ENCODE measurements at regions not wholly inside any gene's neighbourhood (a gene's known extent, or its start where the extent isn't known, plus 50 kb on each side); places are given as distances from the start of the nearest gene placed in this dataset.

- no peaks in the 10 kb centered on the region for H3K4me1 Mint-ChIP-seq (ENCODE audit: low read depth)
- H3K4me3 Mint-ChIP-seq, result no peak overlapping the region
- H3K27ac Mint-ChIP-seq, result no peak overlapping the region
- DNase-seq (ENCODE audit: low spot score), result no peak
- H3K36me3 Mint-ChIP-seq (ENCODE audit: low read depth), result no peaks in the 10 kb centered on the region
- H3K27me3 Mint-ChIP-seq (ENCODE audit: low read depth), result peaks cover 10% of the 10 kb centered on the region
- no peaks in the 10 kb centered on the region for H3K9me3 Mint-ChIP-seq
Measured at GRCh38 chr5:107268241-107268640, 402.5 kb downstream of the EFNA5 start.

- Mint-ChIP-seq H3K36me3 (ENCODE audit: low read depth) (no peaks in the 10 kb centered on the region), H3K27ac (no peak overlapping the region), H3K9me3 (peaks cover 8% of the 10 kb centered on the region), H3K4me1 (ENCODE audit: low read depth) (no peaks in the 10 kb centered on the region), H3K27me3 (ENCODE audit: low read depth) (peaks cover 7% of the 10 kb centered on the region), H3K4me3 (no peak overlapping the region)
- no peak for DNase-seq (ENCODE audit: low spot score)
Measured at GRCh38 chr5:107266100-107266499, 404.6 kb downstream of the EFNA5 start.

DNA sequence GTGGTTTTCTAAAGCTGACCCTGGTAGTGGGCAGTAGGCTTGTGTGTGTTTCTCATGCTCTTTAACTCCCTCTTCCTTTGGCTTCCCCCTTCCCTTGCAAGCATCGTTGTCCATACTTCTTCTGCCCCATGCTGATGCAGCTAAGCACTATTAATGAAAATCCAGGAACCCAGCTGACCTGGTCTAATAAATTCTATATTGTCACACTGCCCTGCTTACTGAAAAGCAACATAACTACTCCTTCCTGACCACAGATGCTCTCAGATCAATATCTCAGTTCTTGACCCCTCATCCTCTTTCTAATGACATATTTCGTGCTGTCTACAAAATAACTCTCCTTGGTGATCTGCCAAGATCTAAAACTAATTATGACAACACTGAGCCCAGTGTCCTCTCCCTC, 405.5 kb downstream of the EFNA5 start:
- no peak overlapping the region for H3K27ac Mint-ChIP-seq
- no peaks in the 10 kb centered on the region for H3K36me3 Mint-ChIP-seq (ENCODE audit: low read depth)
- H3K9me3 Mint-ChIP-seq, result peaks cover 8% of the 10 kb centered on the region
- H3K4me1 Mint-ChIP-seq (ENCODE audit: low read depth), result no peaks in the 10 kb centered on the region
- H3K27me3 Mint-ChIP-seq (ENCODE audit: low read depth), result peaks cover 5% of the 10 kb centered on the region
- no peak overlapping the region for H3K4me3 Mint-ChIP-seq
- no peak for DNase-seq (ENCODE audit: low spot score)

- Mint-ChIP-seq H3K27ac (no peak overlapping the region), H3K27me3 (ENCODE audit: low read depth) (peaks cover 5% of the 10 kb centered on the region), H3K9me3 (peaks cover 12% of the 10 kb centered on the region), H3K4me3 (peak overlapping the region; percentile 8), H3K4me1 (ENCODE audit: low read depth) (no peaks in the 10 kb centered on the region), H3K36me3 (ENCODE audit: low read depth) (no peaks in the 10 kb centered on the region)
- no peak for DNase-seq (ENCODE audit: low spot score)
Measured at GRCh38 chr5:107263387-107264018, 407.2 kb downstream of the EFNA5 start.

- Mint-ChIP-seq H3K9me3 (peaks cover 12% of the 10 kb centered on the region), H3K4me3 (no peak overlapping the region), H3K4me1 (ENCODE audit: low read depth) (peaks cover 2% of the 10 kb centered on the region), H3K27ac (no peak overlapping the region), H3K36me3 (ENCODE audit: low read depth) (no peaks in the 10 kb centered on the region), H3K27me3 (ENCODE audit: low read depth) (peaks cover 5% of the 10 kb centered on the region)
- peak; percentile 4 for DNase-seq (ENCODE audit: low spot score)
Measured at GRCh38 chr5:107257885-107258520, 412.7 kb downstream of the EFNA5 start.

DNA sequence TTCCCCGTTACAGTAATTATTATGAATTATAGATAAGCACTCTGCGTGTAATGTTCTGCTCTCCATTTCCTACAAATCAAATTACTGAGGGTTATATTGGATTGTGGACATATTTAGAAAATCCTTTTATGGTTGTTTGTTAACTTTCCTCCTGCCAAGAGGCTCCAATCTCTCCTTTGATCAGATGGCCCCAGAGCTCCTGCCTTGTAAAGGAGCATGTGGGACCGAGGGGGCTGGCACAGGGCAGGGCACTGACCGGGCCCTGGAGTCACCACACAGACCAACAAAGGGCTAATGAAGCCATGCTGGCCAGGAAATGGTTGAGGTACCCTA, 415.9 kb downstream of the EFNA5 start:
- Mint-ChIP-seq H3K27me3 (ENCODE audit: low read depth) (peaks cover 5% of the 10 kb centered on the region), H3K36me3 (ENCODE audit: low read depth) (no peaks in the 10 kb centered on the region), H3K4me3 (no peak overlapping the region), H3K27ac (no peak overlapping the region), H3K9me3 (peaks cover 4% of the 10 kb centered on the region), H3K4me1 (ENCODE audit: low read depth) (peaks cover 2% of the 10 kb centered on the region)
- DNase-seq (ENCODE audit: low spot score), result no peak

DNA sequence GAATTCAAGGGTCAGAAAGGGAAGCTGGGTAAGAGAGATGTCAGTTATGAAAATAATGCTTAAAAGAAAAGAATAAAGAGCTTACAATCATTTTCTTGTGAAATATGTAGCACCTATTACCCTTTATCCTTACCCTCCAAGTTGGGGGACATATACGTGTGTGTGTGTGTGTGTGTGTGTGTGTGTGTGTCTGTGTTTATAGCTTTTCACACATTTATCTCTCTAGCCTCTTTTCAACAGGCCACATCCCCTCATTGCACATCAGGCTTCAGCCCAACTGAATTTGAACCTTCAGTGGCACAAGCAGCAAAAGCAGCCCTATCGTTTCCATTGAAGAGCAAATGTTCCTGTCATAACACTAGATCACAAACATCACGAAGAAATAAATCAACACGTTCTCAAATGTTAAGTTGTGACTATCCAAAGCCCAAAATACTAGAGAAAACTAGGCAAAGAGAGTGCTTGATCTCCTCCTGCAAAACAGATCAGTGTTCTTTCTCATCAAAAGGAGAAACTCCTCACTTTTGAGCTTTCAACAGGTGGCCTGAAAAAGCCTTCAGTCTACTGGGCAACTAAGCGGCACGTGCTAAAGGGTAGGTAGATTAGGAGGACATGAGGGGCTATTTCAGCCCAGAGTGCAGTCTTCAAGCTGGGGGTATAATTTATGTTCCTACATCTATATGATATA, 416.4 kb downstream of the EFNA5 start:
- no peak for DNase-seq (ENCODE audit: low spot score)
- Mint-ChIP-seq H3K36me3 (ENCODE audit: low read depth) (no peaks in the 10 kb centered on the region), H3K27ac (no peak overlapping the region), H3K4me3 (no peak overlapping the region), H3K27me3 (ENCODE audit: low read depth) (peaks cover 7% of the 10 kb centered on the region), H3K9me3 (peaks cover 1% of the 10 kb centered on the region), H3K4me1 (ENCODE audit: low read depth) (peaks cover 2% of the 10 kb centered on the region)

- no peak overlapping the region for H3K27ac Mint-ChIP-seq
- DNase-seq (ENCODE audit: low spot score), result no peak
Measured at GRCh38 chr5:107253246-107253645, 417.5 kb downstream of the EFNA5 start.

GRCh38 chr5:107251151-107251550, 419.6 kb downstream of the EFNA5 start:
- H3K27me3 Mint-ChIP-seq (ENCODE audit: low read depth), result peaks cover 9% of the 10 kb centered on the region
- H3K9me3 Mint-ChIP-seq, result no peaks in the 10 kb centered on the region
- H3K36me3 Mint-ChIP-seq (ENCODE audit: low read depth), result no peaks in the 10 kb centered on the region
- H3K27ac Mint-ChIP-seq, result no peak overlapping the region
- H3K4me3 Mint-ChIP-seq, result no peak overlapping the region
- DNase-seq (ENCODE audit: low spot score), result no peak
- H3K4me1 Mint-ChIP-seq (ENCODE audit: low read depth), result no peaks in the 10 kb centered on the region

More at GRCh38 chr5:107253246-107253645, 417.5 kb downstream of the EFNA5 start:
- H3K4me1 Mint-ChIP-seq (ENCODE audit: low read depth), result peaks cover 2% of the 10 kb centered on the region
- no peaks in the 10 kb centered on the region for H3K9me3 Mint-ChIP-seq
- no peaks in the 10 kb centered on the region for H3K36me3 Mint-ChIP-seq (ENCODE audit: low read depth)
- H3K4me3 Mint-ChIP-seq, result no peak overlapping the region
- H3K27me3 Mint-ChIP-seq (ENCODE audit: low read depth), result peaks cover 7% of the 10 kb centered on the region

- peaks cover 9% of the 10 kb centered on the region for H3K27me3 Mint-ChIP-seq (ENCODE audit: low read depth)
- DNase-seq (ENCODE audit: low spot score), result peak; percentile 5
- H3K36me3 Mint-ChIP-seq (ENCODE audit: low read depth), result no peaks in the 10 kb centered on the region
- no peak overlapping the region for H3K4me3 Mint-ChIP-seq
- no peaks in the 10 kb centered on the region for H3K4me1 Mint-ChIP-seq (ENCODE audit: low read depth)
- H3K9me3 Mint-ChIP-seq, result no peaks in the 10 kb centered on the region
- H3K27ac Mint-ChIP-seq, result no peak overlapping the region
Measured at GRCh38 chr5:107248066-107248695, 422.6 kb downstream of the EFNA5 start.

DNA sequence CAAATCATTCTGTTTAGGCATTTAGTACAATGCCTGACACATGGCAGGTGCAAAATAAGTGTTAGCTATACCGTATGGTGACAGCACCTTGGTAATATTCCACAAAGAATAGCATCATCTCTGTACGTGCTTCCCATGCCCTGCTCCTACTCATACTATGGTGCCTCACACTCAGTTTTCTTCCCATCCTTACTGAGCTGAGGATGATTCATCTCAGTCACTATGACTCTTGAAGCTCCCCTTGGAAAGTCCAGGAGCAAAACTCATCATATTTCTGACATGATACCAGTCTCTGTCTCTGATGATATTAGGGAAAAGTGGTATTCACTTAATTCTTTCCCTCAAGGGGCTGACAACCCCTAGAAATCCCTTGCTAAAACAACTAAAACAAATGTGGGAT, 423.3 kb downstream of the EFNA5 start:
- H3K36me3 Mint-ChIP-seq (ENCODE audit: low read depth), result no peaks in the 10 kb centered on the region
- no peak overlapping the region for H3K27ac Mint-ChIP-seq
- DNase-seq (ENCODE audit: low spot score), result no peak
- no peaks in the 10 kb centered on the region for H3K9me3 Mint-ChIP-seq
- no peak overlapping the region for H3K4me3 Mint-ChIP-seq
- H3K27me3 Mint-ChIP-seq (ENCODE audit: low read depth), result peaks cover 9% of the 10 kb centered on the region
- H3K4me1 Mint-ChIP-seq (ENCODE audit: low read depth), result no peaks in the 10 kb centered on the region

GRCh38 chr5:107243220-107243579, 427.5 kb downstream of the EFNA5 start:
- Mint-ChIP-seq H3K36me3 (ENCODE audit: low read depth) (no peaks in the 10 kb centered on the region), H3K27me3 (ENCODE audit: low read depth) (peaks cover 2% of the 10 kb centered on the region), H3K4me3 (no peak overlapping the region), H3K9me3 (no peaks in the 10 kb centered on the region), H3K27ac (no peak overlapping the region), H3K4me1 (ENCODE audit: low read depth) (no peaks in the 10 kb centered on the region)
- DNase-seq (ENCODE audit: low spot score), result no peak

DNA sequence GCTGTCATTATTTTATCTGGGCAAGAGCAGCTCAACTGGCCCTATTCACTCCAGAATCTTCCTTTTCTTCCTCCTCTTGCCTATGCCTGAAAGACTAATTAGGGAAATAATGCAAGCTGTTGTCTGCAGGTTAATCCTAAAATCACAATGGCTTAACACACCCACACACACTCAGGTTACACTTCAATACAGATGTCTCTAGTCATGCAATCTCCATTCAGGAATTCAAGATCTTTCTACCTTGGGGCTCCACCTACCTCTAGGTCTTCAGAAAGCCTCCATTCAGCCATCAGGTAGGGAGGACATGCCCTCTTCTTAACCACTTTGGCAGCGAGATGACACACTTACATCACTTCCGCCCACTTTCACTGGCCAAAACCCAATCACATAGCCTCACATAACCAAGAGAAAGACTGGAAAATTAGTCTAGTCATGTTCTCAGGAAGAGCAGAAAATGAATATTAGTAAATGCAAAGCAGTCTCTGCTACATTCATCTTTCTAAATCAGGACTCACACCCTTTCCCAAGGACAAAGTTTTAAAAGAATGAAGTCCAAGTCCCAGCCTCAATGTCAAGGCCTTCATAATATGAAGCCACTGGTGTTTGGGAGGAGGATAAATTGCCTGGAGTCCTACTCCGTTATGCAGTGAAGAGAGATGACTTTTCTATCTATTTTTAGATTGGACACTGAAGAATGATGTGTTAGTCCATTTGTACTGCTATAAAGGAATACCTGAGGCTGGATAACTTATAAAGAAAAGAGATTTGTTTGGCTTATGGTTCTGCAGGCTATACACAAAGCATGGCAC, 428.1 kb downstream of the EFNA5 start:
- no peaks in the 10 kb centered on the region for H3K9me3 Mint-ChIP-seq
- H3K4me1 Mint-ChIP-seq (ENCODE audit: low read depth), result no peaks in the 10 kb centered on the region
- peaks cover 2% of the 10 kb centered on the region for H3K27me3 Mint-ChIP-seq (ENCODE audit: low read depth)
- H3K36me3 Mint-ChIP-seq (ENCODE audit: low read depth), result no peaks in the 10 kb centered on the region
- H3K27ac Mint-ChIP-seq, result no peak overlapping the region
- H3K4me3 Mint-ChIP-seq, result no peak overlapping the region
- DNase-seq (ENCODE audit: low spot score), result no peak

GRCh38 chr5:107241841-107242240, 428.9 kb downstream of the EFNA5 start:
- Mint-ChIP-seq H3K9me3 (no peaks in the 10 kb centered on the region), H3K27ac (no peak overlapping the region), H3K4me1 (ENCODE audit: low read depth) (no peaks in the 10 kb centered on the region), H3K36me3 (ENCODE audit: low read depth) (no peaks in the 10 kb centered on the region), H3K4me3 (no peak overlapping the region), H3K27me3 (ENCODE audit: low read depth) (no peaks in the 10 kb centered on the region)
- no peak for DNase-seq (ENCODE audit: low spot score)

Data from T-helper 2 cell treated with Interferon-gamma antibody and Interleukin-4, amounts not matched to agents 5 μg/mL and 100 μg/mL, for 36 hours (primary cell).